ENCODE measurements at regions not wholly inside any gene's neighbourhood (a gene's known extent, or its start where the extent isn't known, plus 50 kb on each side); places are given as distances from the start of the nearest gene placed in this dataset.
A peak's percentile ranks its signal among the peaks of the same experiment; 100 is the strongest.

DNA sequence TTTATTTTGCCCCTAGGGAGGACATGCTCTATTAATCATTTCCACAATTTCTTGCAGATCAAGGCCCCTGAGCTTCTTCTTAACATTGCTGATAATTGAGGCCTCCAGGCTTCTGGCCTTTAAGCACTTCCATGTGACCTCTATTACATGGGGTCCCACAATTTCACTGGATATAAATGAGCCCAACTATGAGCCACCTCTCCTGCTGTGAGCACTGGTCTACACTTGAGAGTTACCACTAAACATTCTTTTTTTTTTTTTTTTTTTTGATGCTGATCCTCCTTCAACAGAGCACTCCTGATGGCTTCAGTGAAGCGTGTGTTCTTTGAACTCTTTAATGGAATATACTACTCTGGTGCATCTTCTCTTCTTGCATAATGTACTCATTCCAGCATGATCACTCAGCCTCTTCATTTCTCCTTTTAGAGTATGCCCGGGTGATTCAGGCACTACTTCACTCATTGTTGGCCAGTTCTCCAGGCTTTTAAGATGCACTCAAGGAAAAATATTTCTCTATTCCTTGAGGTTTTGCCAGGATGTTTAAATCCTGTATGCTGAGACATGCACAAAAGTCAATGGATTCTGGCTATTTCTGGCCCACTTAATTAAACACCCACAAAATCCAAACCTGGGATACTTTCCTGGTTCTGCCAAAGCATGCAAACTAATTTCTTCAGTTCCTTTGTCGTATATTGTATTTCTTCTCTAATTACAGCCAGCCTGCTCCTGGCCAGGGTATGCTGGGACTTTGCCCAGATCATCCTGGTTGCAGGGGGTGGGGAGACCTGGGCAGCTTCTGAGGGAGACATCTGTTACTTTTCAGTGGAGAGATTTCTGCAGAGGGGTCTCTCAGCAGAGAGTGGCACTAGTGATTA lies 257.8 kb upstream of the LUZP2 start:
- Histone ChIP-seq H2BK12ac (ENCODE audit: low read length in 2 of 2) (no peak overlapping the region), H2BK15ac (ENCODE audit: low read depth, poor library complexity, severe bottlenecking) (no peak overlapping the region), H4K91ac (ENCODE audit: low read length) (no peak overlapping the region), H4K8ac (ENCODE audit: low read length) (no peak overlapping the region), H3K14ac (ENCODE audit: low read length in 2 of 2) (no peak overlapping the region), H3K79me1 (replicated peaks; ENCODE audit: low read length, poor library complexity, severe bottlenecking) (no peaks in the 10 kb centered on the region), H3K27ac (ENCODE audit: low read length, poor library complexity, severe bottlenecking) (no peak overlapping the region), H2BK5ac (ENCODE audit: low read depth, low read length, poor library complexity, severe bottlenecking) (no peak overlapping the region), H3K27me3 (ENCODE audit: control insufficient read depth in 1 of 2, insufficient read depth in 1 of 2, low read length in 2 of 2) (no peaks in the 10 kb centered on the region), H3K4me2 (ENCODE audit: low read length, poor library complexity, severe bottlenecking) (no peak overlapping the region), H3K9me3 (ENCODE audit: control insufficient read depth, low read length) (no peaks in the 10 kb centered on the region), H3K9ac (ENCODE audit: low read length) (no peak overlapping the region), H3K4me3 (ENCODE audit: insufficient read depth in 1 of 2, low read depth in 1 of 2, low read length in 2 of 2) (no peak overlapping the region), H2BK120ac (ENCODE audit: low read depth, low read length) (no peak overlapping the region), H3K4me1 (ENCODE audit: control insufficient read depth, insufficient read depth, low read depth, low read length) (peaks cover 9% of the 10 kb centered on the region), H3K36me3 (ENCODE audit: control insufficient read depth in 1 of 2, insufficient read depth in 2 of 2, low read depth in 1 of 2, low read length in 2 of 2) (no peaks in the 10 kb centered on the region), H3K23ac (ENCODE audit: low read length in 2 of 2) (no peak overlapping the region), H2AK5ac (ENCODE audit: low read length, severe bottlenecking) (no peak overlapping the region), H2AFZ (ENCODE audit: low read depth, low read length) (no peak overlapping the region), H3K18ac (ENCODE audit: low read depth in 1 of 2, low read length in 2 of 2) (no peak overlapping the region), H3K4ac (ENCODE audit: low read depth in 1 of 2, low read length in 2 of 2) (no peak overlapping the region)
- 55% methylated on average over 3 of the region's 3 CpGs for WGBS
- DNase-seq = peak; percentile 87

DNA sequence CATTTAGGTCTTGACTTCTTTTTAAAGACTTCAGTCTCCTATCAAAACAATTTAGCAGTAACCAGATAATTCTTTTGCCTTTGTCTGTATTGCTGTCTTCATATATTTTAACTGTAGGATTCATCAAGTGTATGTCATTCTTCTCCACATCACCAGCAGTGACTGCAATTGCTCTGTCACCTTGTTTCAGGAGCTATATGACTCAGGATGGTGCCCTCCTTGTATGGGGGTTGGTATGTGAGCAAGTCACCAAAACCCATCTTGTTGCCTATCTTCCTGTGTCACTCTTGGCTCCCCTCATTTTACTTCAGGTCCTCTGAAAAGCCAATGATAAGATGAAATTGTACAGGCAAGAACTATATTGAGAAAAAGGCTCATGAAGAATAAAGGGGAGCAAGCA lies 256.9 kb upstream of the LUZP2 start:
- Histone ChIP-seq H3K9ac (ENCODE audit: low read length) (no peak overlapping the region), H3K4me2 (ENCODE audit: low read length, poor library complexity, severe bottlenecking) (no peak overlapping the region), H3K36me3 (ENCODE audit: control insufficient read depth in 1 of 2, insufficient read depth in 2 of 2, low read depth in 1 of 2, low read length in 2 of 2) (no peaks in the 10 kb centered on the region), H2BK120ac (ENCODE audit: low read depth, low read length) (no peak overlapping the region), H4K91ac (ENCODE audit: low read length) (no peak overlapping the region), H3K9me3 (ENCODE audit: control insufficient read depth, low read length) (no peaks in the 10 kb centered on the region), H2AFZ (ENCODE audit: low read depth, low read length) (no peak overlapping the region), H4K8ac (ENCODE audit: low read length) (no peak overlapping the region), H3K4ac (ENCODE audit: low read depth in 1 of 2, low read length in 2 of 2) (no peak overlapping the region), H3K23ac (ENCODE audit: low read length in 2 of 2) (no peak overlapping the region), H3K18ac (ENCODE audit: low read depth in 1 of 2, low read length in 2 of 2) (no peak overlapping the region), H3K4me3 (ENCODE audit: insufficient read depth in 1 of 2, low read depth in 1 of 2, low read length in 2 of 2) (no peak overlapping the region), H2AK5ac (ENCODE audit: low read length, severe bottlenecking) (no peak overlapping the region), H3K27me3 (ENCODE audit: control insufficient read depth in 1 of 2, insufficient read depth in 1 of 2, low read length in 2 of 2) (no peaks in the 10 kb centered on the region), H3K27ac (ENCODE audit: low read length, poor library complexity, severe bottlenecking) (no peak overlapping the region), H2BK12ac (ENCODE audit: low read length in 2 of 2) (peak overlapping the region; percentile 28 to 77), H3K79me1 (replicated peaks; ENCODE audit: low read length, poor library complexity, severe bottlenecking) (no peaks in the 10 kb centered on the region), H3K4me1 (ENCODE audit: control insufficient read depth, insufficient read depth, low read depth, low read length) (peaks cover 4% of the 10 kb centered on the region), H2BK5ac (ENCODE audit: low read depth, low read length, poor library complexity, severe bottlenecking) (no peak overlapping the region), H2BK15ac (ENCODE audit: low read depth, poor library complexity, severe bottlenecking) (no peak overlapping the region), H3K14ac (ENCODE audit: low read length in 2 of 2) (peak overlapping the region in 1 of 2 experiments; percentile 28)
- no peak for DNase-seq

DNA sequence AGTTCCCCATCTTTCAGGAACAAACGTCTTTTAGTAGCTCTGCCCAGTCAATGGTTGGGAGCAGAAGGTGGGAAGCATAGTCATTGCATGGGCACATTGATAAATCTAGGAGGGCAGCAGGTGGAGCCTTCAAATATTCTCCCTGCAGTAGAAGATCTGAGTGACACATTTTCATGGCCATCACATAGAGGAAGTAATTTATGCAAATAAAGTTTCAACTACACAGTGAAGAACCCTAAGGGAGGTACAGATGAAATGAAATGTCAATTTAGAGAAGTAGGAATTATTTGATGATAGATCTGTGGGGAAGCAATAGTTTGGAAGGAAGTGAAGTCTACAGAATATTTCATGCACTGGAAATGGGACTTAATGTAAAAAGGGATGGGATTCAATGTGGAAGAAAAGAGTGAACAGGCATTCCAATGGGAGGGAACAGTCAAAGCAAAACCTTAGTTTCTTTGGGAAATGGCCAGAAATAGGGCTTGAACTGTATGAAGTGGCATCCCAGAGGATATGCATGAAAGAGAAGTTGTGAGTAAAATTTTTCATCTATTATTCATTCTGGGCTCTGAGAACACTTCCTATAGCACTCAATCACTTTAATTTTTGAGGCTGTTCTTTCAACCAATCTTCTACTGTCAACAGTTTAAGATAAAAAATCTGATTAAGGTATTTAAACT lies 256.2 kb upstream of the LUZP2 start:
- Histone ChIP-seq H3K27me3 (ENCODE audit: control insufficient read depth in 1 of 2, insufficient read depth in 1 of 2, low read length in 2 of 2) (no peaks in the 10 kb centered on the region), H3K4me2 (ENCODE audit: low read length, poor library complexity, severe bottlenecking) (no peak overlapping the region), H3K14ac (ENCODE audit: low read length in 2 of 2) (no peak overlapping the region), H2AFZ (ENCODE audit: low read depth, low read length) (no peak overlapping the region), H3K9me3 (ENCODE audit: control insufficient read depth, low read length) (no peaks in the 10 kb centered on the region), H4K8ac (ENCODE audit: low read length) (no peak overlapping the region), H3K4me3 (ENCODE audit: insufficient read depth in 1 of 2, low read depth in 1 of 2, low read length in 2 of 2) (no peak overlapping the region), H2BK15ac (ENCODE audit: low read depth, poor library complexity, severe bottlenecking) (no peak overlapping the region), H3K9ac (ENCODE audit: low read length) (no peak overlapping the region), H2BK5ac (ENCODE audit: low read depth, low read length, poor library complexity, severe bottlenecking) (no peak overlapping the region), H3K18ac (ENCODE audit: low read depth in 1 of 2, low read length in 2 of 2) (no peak overlapping the region), H3K27ac (ENCODE audit: low read length, poor library complexity, severe bottlenecking) (no peak overlapping the region), H3K4me1 (ENCODE audit: control insufficient read depth, insufficient read depth, low read depth, low read length) (peaks cover 2% of the 10 kb centered on the region), H3K23ac (ENCODE audit: low read length in 2 of 2) (no peak overlapping the region), H2BK120ac (ENCODE audit: low read depth, low read length) (no peak overlapping the region), H3K36me3 (ENCODE audit: control insufficient read depth in 1 of 2, insufficient read depth in 2 of 2, low read depth in 1 of 2, low read length in 2 of 2) (no peaks in the 10 kb centered on the region), H3K4ac (ENCODE audit: low read depth in 1 of 2, low read length in 2 of 2) (peak overlapping the region in 1 of 2 experiments; percentile 17), H2AK5ac (ENCODE audit: low read length, severe bottlenecking) (no peak overlapping the region), H3K79me1 (replicated peaks; ENCODE audit: low read length, poor library complexity, severe bottlenecking) (no peaks in the 10 kb centered on the region), H4K91ac (ENCODE audit: low read length) (no peak overlapping the region), H2BK12ac (ENCODE audit: low read length in 2 of 2) (peak overlapping the region in 1 of 2 experiments; percentile 28)
- no peak for DNase-seq
- 89% methylated on average over 1 of the region's 1 CpG for whole genome bisulfite sequencing

DNA sequence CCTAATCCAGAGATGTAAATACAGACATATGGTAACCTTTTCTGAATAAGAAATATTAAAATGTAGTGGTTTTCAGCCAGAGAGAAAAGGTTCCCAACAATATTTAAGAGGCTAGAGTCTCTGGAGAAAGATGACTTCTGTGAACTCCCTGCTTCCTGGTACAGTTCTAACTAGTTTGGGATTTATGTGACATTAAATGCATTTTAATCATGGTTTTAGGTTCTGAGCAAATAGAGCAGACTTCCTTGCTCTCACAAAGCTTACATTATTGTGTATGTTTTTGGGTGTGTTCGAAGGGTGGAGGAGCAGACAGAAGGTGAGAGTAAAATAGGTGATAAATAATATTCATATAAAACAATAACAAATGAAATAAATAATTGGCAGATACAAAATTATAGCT lies 250.1 kb upstream of the LUZP2 start:
- Histone ChIP-seq H3K23ac (ENCODE audit: low read length in 2 of 2) (no peak overlapping the region), H3K18ac (ENCODE audit: low read depth in 1 of 2, low read length in 2 of 2) (no peak overlapping the region), H3K9me3 (ENCODE audit: control insufficient read depth, low read length) (no peaks in the 10 kb centered on the region), H2AK5ac (ENCODE audit: low read length, severe bottlenecking) (no peak overlapping the region), H3K27ac (ENCODE audit: low read length, poor library complexity, severe bottlenecking) (no peak overlapping the region), H2BK12ac (ENCODE audit: low read length in 2 of 2) (no peak overlapping the region), H3K79me1 (replicated peaks; ENCODE audit: low read length, poor library complexity, severe bottlenecking) (no peaks in the 10 kb centered on the region), H3K14ac (ENCODE audit: low read length in 2 of 2) (no peak overlapping the region), H3K4me3 (ENCODE audit: insufficient read depth in 1 of 2, low read depth in 1 of 2, low read length in 2 of 2) (no peak overlapping the region), H2AFZ (ENCODE audit: low read depth, low read length) (no peak overlapping the region), H3K9ac (ENCODE audit: low read length) (no peak overlapping the region), H2BK120ac (ENCODE audit: low read depth, low read length) (no peak overlapping the region), H3K4me1 (ENCODE audit: control insufficient read depth, insufficient read depth, low read depth, low read length) (no peaks in the 10 kb centered on the region), H3K4me2 (ENCODE audit: low read length, poor library complexity, severe bottlenecking) (no peak overlapping the region), H3K27me3 (ENCODE audit: control insufficient read depth in 1 of 2, insufficient read depth in 1 of 2, low read length in 2 of 2) (no peaks in the 10 kb centered on the region), H2BK5ac (ENCODE audit: low read depth, low read length, poor library complexity, severe bottlenecking) (no peak overlapping the region), H3K36me3 (ENCODE audit: control insufficient read depth in 1 of 2, insufficient read depth in 2 of 2, low read depth in 1 of 2, low read length in 2 of 2) (no peaks in the 10 kb centered on the region), H2BK15ac (ENCODE audit: low read depth, poor library complexity, severe bottlenecking) (no peak overlapping the region), H4K8ac (ENCODE audit: low read length) (no peak overlapping the region), H4K91ac (ENCODE audit: low read length) (no peak overlapping the region), H3K4ac (ENCODE audit: low read depth in 1 of 2, low read length in 2 of 2) (no peak overlapping the region)
- WGBS = no CpG with 5 or more reads among the region's 1 CpG
- DNase-seq = no peak
